ENCODE measurements at regions not wholly inside any gene's neighbourhood (a gene's known extent, or its start where the extent isn't known, plus 50 kb on each side); places are given as distances from the start of the nearest gene placed in this dataset.

GRCh38 chr2:118710481-118710880 lies 137.0 kb downstream of the EN1 start:
- H3K79me2 ChIP-seq (replicated peaks; ENCODE audit: insufficient read depth, low read length), result no peaks in the 10 kb centered on the region
- no peaks in the 10 kb centered on the region for H3K9me3 ChIP-seq (ENCODE audit: low read length)
- peaks cover 4% of the 10 kb centered on the region for H3K27me3 ChIP-seq (ENCODE audit: insufficient read depth, low read depth, low read length)
- no peak overlapping the region for H3K4me2 ChIP-seq (ENCODE audit: low read length)
- no peaks in the 10 kb centered on the region for H3K9me2 ChIP-seq (ENCODE audit: insufficient read depth, low read length)
- TF ChIP-seq TAF1 (IDR thresholded peaks at IDR 0.05; ENCODE audit: low read depth) (no peak), EP300 (conservative IDR thresholded peaks at IDR 0.05; ENCODE audit: poor library complexity, severe bottlenecking) (no peak), POLR2AphosphoS5 (IDR thresholded peaks at IDR 0.05) (no peak), RAD21 (conservative IDR thresholded peaks at IDR 0.05) (no peak), SMC3 (conservative IDR thresholded peaks at IDR 0.05; ENCODE audit: poor library complexity) (no peak), MXI1 (conservative IDR thresholded peaks at IDR 0.05; ENCODE audit: poor library complexity, severe bottlenecking) (no peak), EZH2 (IDR thresholded peaks at IDR 0.05; ENCODE audit: borderline replicate concordance, insufficient read depth, low read length, poor library complexity, severe bottlenecking) (no peak)
- TF ChIP-seq, protein P1, sequence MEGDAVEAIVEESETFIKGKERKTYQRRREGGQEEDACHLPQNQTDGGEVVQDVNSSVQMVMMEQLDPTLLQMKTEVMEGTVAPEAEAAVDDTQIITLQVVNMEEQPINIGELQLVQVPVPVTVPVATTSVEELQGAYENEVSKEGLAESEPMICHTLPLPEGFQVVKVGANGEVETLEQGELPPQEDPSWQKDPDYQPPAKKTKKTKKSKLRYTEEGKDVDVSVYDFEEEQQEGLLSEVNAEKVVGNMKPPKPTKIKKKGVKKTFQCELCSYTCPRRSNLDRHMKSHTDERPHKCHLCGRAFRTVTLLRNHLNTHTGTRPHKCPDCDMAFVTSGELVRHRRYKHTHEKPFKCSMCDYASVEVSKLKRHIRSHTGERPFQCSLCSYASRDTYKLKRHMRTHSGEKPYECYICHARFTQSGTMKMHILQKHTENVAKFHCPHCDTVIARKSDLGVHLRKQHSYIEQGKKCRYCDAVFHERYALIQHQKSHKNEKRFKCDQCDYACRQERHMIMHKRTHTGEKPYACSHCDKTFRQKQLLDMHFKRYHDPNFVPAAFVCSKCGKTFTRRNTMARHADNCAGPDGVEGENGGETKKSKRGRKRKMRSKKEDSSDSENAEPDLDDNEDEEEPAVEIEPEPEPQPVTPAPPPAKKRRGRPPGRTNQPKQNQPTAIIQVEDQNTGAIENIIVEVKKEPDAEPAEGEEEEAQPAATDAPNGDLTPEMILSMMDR (IDR thresholded peaks at IDR 0.05; ENCODE audit: poor library complexity, severe bottlenecking), result no peak
- TF ChIP-seq, protein P2, sequence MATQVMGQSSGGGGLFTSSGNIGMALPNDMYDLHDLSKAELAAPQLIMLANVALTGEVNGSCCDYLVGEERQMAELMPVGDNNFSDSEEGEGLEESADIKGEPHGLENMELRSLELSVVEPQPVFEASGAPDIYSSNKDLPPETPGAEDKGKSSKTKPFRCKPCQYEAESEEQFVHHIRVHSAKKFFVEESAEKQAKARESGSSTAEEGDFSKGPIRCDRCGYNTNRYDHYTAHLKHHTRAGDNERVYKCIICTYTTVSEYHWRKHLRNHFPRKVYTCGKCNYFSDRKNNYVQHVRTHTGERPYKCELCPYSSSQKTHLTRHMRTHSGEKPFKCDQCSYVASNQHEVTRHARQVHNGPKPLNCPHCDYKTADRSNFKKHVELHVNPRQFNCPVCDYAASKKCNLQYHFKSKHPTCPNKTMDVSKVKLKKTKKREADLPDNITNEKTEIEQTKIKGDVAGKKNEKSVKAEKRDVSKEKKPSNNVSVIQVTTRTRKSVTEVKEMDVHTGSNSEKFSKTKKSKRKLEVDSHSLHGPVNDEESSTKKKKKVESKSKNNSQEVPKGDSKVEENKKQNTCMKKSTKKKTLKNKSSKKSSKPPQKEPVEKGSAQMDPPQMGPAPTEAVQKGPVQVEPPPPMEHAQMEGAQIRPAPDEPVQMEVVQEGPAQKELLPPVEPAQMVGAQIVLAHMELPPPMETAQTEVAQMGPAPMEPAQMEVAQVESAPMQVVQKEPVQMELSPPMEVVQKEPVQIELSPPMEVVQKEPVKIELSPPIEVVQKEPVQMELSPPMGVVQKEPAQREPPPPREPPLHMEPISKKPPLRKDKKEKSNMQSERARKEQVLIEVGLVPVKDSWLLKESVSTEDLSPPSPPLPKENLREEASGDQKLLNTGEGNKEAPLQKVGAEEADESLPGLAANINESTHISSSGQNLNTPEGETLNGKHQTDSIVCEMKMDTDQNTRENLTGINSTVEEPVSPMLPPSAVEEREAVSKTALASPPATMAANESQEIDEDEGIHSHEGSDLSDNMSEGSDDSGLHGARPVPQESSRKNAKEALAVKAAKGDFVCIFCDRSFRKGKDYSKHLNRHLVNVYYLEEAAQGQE (IDR thresholded peaks at IDR 0.05; ENCODE audit: borderline replicate concordance), result no peak
- H3K4me3 ChIP-seq (ENCODE audit: low read length), result no peak overlapping the region
- no peak overlapping the region for H3K27ac ChIP-seq (ENCODE audit: low read length)
- no peaks in the 10 kb centered on the region for H4K20me1 ChIP-seq (ENCODE audit: insufficient read depth)
- H2AFZ ChIP-seq (ENCODE audit: low read depth, low read length), result no peak overlapping the region
- H3K9ac ChIP-seq (ENCODE audit: low read length), result no peak overlapping the region
- no peaks in the 10 kb centered on the region for H3K36me3 ChIP-seq (ENCODE audit: insufficient read depth, low read length)
- H3F3A ChIP-seq (ENCODE audit: insufficient read depth, low read length, poor library complexity, severe bottlenecking), result no peaks in the 10 kb centered on the region

DNA sequence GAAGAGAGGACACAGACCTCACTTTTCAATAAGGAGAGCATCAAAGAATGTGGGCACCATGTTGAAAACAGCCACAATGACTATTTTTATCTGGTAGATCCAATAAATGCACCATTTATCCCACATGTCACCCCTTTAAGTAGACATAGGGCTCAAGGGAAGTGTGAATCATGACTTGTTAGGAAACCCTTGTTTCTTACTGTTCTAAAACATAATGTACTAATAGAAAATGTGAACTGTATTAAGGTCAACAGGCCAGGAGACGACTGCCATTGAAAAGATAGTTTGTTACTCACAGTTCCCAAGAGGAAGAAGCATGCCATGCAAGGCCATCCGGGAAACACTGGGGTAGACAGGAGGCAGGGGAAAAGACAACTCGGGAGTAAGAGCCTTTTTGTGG lies 137.7 kb downstream of the EN1 start:
- no peak overlapping the region for H3K27ac ChIP-seq (ENCODE audit: low read length)
- H3K9ac ChIP-seq (ENCODE audit: low read length), result no peak overlapping the region
- no peak overlapping the region for H3K4me3 ChIP-seq (ENCODE audit: low read length)
- H3K36me3 ChIP-seq (ENCODE audit: insufficient read depth, low read length), result no peaks in the 10 kb centered on the region
- H3K27me3 ChIP-seq (ENCODE audit: insufficient read depth, low read depth, low read length), result peaks cover 9% of the 10 kb centered on the region
- H2AFZ ChIP-seq (ENCODE audit: low read depth, low read length), result no peak overlapping the region
- no peaks in the 10 kb centered on the region for H3K9me3 ChIP-seq (ENCODE audit: low read length)
- no peaks in the 10 kb centered on the region for H3F3A ChIP-seq (ENCODE audit: insufficient read depth, low read length, poor library complexity, severe bottlenecking)
- no peaks in the 10 kb centered on the region for H3K9me2 ChIP-seq (ENCODE audit: insufficient read depth, low read length)
- no peaks in the 10 kb centered on the region for H3K79me2 ChIP-seq (replicated peaks; ENCODE audit: insufficient read depth, low read length)
- no peaks in the 10 kb centered on the region for H4K20me1 ChIP-seq (ENCODE audit: insufficient read depth)
- no peak overlapping the region for H3K4me2 ChIP-seq (ENCODE audit: low read length)
- TF ChIP-seq POLR2AphosphoS5 (IDR thresholded peaks at IDR 0.05) (no peak), EP300 (conservative IDR thresholded peaks at IDR 0.05; ENCODE audit: poor library complexity, severe bottlenecking) (no peak)

DNA sequence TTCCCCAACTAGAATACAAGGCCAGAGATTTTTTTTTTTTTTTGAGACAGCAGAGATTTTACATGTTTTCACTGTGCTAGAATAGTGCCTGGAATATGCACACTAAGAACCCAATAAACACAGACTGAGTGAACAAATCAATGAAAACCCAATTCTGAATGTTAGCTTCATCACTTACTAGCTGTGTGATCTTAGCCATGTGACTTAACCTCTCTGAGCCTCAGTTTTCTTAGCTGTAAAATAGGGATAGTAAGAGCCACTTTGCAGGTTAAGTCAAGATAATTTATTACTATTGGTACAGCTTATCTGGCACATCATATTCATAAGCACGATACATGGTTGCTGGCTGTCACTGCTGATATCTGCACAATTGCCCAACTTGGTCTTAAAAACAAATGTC lies 140.6 kb downstream of the EN1 start:
- Histone ChIP-seq H3K36me3 (ENCODE audit: insufficient read depth, low read length) (no peaks in the 10 kb centered on the region), H3F3A (ENCODE audit: insufficient read depth, low read length, poor library complexity, severe bottlenecking) (no peaks in the 10 kb centered on the region), H3K27me3 (ENCODE audit: insufficient read depth, low read depth, low read length) (peaks cover 9% of the 10 kb centered on the region), H4K20me1 (ENCODE audit: insufficient read depth) (no peaks in the 10 kb centered on the region), H3K4me3 (ENCODE audit: low read length) (no peak overlapping the region), H2AFZ (ENCODE audit: low read depth, low read length) (no peak overlapping the region), H3K4me2 (ENCODE audit: low read length) (no peak overlapping the region), H3K27ac (ENCODE audit: low read length) (no peak overlapping the region), H3K9ac (ENCODE audit: low read length) (no peak overlapping the region), H3K79me2 (replicated peaks; ENCODE audit: insufficient read depth, low read length) (no peaks in the 10 kb centered on the region), H3K9me3 (ENCODE audit: low read length) (no peaks in the 10 kb centered on the region), H3K9me2 (ENCODE audit: insufficient read depth, low read length) (no peaks in the 10 kb centered on the region)
- TF ChIP-seq TAF1 (IDR thresholded peaks at IDR 0.05; ENCODE audit: low read depth), result no peak
- TF ChIP-seq RAD21 (conservative IDR thresholded peaks at IDR 0.05), result no peak
- TF ChIP-seq, protein P2 (IDR thresholded peaks at IDR 0.05; ENCODE audit: borderline replicate concordance), result no peak
- no peak for TF ChIP-seq SMC3 (conservative IDR thresholded peaks at IDR 0.05; ENCODE audit: poor library complexity)
- TF ChIP-seq EZH2 (IDR thresholded peaks at IDR 0.05; ENCODE audit: borderline replicate concordance, insufficient read depth, low read length, poor library complexity, severe bottlenecking), result no peak
- TF ChIP-seq, protein P1 (IDR thresholded peaks at IDR 0.05; ENCODE audit: poor library complexity, severe bottlenecking), result no peak
- no peak for TF ChIP-seq EP300 (conservative IDR thresholded peaks at IDR 0.05; ENCODE audit: poor library complexity, severe bottlenecking)
- TF ChIP-seq POLR2AphosphoS5 (IDR thresholded peaks at IDR 0.05), result no peak
- TF ChIP-seq MXI1 (conservative IDR thresholded peaks at IDR 0.05; ENCODE audit: poor library complexity, severe bottlenecking), result no peak
